Midbrain (tissue), 1 donor: ENCODE measurements at regions not wholly inside any gene's neighbourhood (a gene's known extent, or its start where the extent isn't known, plus 50 kb on each side); places are given as distances from the start of the nearest gene placed in this dataset.
"Not testable (repeated sequence)": the region's sequence is repeated elsewhere in the genome, so short reads cannot be mapped to it uniquely, and the experiment has no call there.

Experiments
- DNase-seq: peaks from one replicate; lab custom pipeline; 2025; lab: John Stamatoyannopoulos, UW

DNA sequence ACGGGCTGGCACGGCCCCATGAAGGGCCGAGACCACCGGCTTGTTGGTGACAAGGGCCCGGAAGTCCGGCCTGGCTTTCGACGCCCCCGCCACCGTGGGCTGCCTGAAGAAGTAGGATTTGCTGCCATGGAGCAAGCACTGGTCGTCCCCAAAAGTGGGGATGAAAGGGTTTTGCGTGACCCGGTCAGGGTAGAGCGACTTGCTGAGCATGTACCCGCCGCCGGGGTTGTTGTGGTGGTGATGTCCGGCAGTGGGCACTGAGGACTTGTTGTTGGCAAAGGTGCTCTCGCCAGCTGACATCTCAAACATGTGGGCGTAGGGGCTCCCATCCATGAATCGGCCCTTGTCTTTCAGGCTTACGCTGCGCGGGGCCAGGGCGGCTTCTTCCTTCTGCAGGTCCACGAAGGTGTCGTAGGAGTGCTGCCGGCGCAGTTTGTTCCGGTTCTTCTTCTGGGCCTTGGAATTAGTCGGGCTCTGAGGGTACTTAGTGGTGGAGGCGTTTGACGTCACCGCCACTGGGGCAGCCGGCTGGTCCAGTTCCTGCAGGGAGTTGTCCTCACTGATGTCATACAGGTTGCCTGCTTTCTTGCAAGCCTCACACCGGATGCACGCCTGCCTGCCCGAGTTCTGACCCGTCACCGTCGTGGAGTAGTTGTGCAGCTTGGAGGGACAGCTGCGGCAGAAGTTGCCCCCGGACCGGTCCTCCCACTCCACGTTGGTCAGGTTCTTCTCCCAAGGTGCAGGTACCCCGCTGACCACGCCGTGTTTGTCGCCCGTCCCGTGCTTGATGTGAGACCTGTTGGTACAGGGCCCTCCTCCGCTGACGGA is 366.6 kb downstream of the EMP1 start:
- DNase-seq: no peak

DNA sequence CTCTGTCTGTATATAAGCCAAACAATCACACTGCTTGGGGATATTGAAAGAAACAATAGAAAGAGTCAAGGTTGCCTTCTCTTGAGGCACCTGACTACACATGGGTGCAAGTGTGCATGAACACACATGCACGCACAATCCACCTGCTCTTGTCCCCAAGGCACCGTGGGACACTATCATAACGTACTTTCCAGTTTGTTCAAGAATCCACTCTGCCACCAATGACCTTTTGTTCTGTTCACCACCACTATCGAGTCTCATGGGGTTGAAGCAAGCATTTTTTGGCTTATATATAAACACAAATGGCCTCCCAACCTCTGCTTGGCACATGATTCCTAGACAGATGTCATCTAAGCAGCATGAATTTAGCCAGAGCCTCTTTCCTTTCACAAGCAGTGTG is 365.4 kb downstream of the EMP1 start:
- DNase-seq: no peak

DNA sequence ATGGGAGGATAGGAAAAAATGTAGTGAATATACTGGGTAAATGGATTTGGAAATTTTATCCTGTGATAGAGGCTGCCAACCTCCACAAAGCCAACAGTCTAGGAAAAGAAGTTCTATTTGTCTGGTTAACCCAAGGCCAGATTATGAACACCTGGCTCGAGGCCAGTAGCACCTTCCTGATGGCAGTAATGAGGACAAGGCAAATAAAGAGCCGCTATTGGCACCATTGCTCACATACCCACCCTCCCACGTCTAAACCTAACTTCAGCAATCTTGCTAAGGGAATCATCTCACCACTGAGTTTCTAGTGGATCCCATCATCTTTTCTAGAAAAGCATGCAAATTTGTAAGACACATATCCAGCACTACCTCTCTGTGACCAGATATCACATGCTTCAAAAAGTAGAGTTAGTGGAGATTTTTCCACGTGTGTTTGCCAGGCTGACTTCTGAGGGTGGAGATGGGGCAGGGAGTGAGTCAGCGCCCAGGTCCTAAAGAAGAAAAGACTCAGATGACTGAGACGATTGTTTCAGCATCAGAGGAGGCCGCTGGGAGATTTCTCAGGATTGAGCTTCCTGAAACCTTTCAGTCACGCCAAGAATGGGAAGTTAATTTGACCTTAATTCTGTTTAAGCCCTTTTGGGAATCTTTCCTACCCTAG is 362.9 kb downstream of the EMP1 start:
- DNase-seq: no peak

DNA sequence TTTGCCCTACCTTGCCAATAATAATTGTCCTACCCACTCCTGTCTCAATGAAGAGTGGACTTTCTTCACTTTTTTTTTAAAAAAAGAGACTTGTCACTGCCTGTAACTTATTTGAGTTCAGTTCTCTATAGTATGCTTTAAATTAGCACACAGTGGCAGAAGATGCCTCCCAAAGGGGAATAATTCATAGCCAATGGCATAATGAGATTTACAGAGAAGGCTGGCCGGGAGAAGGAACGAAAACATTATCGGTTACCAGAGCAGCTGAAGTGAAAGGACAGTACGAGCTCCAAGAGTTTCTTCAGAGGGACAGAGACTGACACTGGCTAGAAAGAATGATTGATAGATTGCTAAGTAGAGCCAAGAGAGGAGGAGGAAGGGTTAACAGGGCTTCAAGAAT is 356.3 kb downstream of the EMP1 start:
- DNase-seq: no peak

DNA sequence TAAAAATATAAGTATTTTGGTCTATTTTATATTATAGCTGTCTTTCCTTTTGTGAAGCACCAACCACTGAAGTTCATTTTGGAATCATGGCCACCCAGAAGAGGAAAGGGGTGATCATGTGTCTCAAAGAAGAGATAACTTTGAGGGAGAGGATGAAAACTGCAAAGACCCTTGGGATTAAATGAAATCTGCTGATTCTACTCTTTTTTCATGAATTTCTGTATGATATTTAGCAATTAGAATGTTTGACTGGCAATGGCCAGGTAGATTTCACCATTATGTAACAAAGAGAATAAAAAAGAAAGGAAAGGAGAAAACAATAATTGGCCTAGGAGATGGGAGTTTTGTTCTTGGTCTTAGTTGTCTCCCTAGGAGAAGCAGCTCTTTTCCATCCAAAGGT is 350.8 kb downstream of the EMP1 start:
- no peak for DNase-seq

DNA sequence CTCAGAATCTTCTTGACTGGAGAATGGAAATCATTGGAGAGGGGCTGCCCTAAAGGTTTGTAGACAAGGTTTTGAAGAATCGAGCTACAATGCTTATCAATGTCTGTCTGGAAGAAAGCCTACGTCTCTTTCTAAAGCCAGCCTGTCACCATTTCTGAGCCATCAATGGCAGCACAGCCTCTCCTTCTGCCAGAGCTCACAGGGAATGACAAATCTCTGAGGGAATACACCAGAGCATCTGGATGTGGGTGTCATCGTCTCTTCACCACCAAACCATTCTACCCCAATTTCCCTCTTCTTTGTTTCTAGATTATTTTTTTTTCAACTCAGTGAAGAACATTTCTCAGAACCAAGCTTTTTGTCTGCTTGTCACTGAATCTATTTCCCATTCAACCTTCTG is 349.7 kb downstream of the EMP1 start:
- no peak for DNase-seq

DNA sequence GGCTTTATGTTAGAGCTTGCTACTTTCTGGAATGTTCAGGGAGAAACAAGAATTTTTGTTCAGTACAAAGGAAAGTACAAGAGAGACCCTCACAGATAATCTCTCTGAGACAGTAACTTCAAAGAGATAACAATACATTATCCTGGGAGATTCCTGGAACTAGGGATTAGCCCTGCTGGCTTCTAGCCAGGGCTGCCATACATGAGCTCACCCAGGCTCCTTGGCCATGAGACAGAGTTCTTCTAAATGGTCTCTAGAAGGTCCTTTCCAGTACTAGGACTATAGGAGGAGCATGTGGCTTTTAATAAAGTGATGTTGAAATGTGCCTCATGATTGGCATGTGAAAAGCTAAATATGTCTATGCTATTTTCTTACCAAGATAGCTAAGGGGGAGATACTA is 342.5 kb downstream of the EMP1 start:
- DNase-seq: no peak

DNA sequence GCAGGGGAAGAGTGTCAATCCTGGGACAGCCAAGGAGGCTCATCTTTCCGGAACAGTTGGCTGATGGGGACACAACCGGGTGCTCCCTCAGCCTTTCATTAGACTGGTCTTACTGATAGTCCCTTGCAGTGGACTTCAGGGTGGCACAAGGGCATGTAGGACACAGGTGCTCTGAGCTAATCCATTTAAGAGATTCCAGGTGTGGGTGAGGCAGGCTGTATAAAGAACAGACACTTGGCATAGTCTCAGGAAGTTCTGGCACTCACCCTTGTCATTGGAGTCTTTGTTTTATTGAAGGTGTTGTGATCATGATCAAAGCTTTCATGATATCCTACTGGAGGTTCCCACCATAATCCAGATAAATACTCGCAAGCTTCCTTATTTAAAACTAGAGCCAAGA is 341.6 kb downstream of the EMP1 start:
- DNase-seq: no peak

DNA sequence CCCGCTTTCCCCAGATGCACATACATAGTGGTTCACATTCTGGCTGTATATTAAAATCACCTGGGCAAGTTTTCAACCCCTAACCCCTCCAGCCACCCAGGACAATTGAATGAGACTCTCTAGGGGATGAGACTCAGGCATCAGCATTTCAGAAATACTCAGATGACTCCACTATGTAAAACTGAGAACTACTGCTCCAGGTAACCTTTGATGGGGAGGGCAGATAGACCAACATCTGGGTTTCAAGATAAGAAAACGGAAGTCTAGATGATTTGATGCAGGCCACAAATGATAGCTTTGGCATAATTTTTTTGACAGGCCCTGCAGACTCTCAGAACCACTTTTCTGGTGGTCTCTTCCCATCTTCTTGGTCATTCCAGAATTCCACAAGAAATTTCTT is 341.1 kb downstream of the EMP1 start:
- no peak for DNase-seq

DNA sequence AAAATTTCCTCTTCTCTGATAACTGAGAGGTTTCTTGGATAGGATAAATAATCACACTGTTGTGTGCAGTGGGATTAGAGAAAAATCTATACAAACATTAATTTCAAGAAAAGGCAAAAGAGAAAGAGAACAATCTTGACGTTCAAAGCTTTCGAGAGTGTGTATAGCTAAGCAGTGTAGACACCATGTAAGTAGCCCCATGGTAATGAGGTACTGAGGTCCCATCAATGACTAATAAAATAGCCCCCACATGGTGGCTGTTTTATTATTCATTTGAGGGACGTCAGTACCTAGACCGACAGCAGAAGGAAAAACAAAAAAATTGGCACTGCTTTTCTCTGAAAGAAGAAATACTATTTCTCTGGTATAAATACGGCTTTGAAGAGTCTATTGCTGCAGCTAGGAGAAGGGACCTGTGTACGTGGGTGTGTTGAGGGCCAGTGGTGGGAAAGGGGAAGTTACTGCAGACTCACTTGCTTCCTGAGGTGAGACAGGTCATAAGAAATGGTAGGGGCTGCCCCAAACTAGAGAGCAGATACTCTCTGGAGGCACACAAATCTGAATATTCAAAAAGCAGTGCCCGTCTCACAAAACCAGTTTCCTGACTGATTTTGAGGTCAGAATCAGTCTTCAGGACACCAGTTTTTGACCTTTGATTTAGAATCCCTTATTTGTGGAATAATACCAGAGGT is 339.8 kb downstream of the EMP1 start:
- DNase-seq: no peak

DNA sequence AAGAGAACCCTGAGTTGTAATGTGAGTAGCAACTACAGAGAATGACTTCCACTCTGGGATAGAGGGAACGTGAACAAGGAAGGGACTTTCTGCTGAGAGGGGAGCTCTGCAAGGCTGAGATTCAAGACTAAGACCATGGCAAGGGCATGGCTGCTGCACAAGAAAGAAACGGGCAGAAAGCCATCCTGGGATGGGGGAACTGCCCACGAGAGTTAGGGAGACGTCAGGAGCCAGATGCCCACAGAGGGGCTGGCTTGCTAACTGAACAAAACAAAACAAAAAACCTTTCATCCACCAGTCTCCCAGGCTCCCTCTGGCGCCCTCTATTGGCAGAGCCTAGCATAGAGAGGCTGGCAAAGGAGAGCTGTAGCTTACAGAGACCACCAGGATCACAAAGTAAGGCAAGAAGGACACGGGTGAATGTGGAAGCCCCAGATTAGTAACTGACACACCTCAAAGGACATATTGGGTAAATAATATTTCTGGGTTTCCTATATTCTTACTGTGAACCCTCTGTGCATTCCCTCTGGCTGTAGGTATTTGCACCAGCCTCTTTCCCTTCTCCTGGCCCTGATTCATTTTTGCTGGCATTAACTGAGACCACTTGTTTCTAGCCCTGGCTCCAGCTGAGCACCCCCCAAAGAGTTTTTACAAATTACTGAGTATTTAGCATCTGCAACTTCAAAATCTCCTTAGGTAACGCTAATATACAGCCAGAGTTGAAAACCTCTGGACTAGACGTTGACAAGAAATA is 338.3 kb downstream of the EMP1 start:
- peak; percentile 81 for DNase-seq

DNA sequence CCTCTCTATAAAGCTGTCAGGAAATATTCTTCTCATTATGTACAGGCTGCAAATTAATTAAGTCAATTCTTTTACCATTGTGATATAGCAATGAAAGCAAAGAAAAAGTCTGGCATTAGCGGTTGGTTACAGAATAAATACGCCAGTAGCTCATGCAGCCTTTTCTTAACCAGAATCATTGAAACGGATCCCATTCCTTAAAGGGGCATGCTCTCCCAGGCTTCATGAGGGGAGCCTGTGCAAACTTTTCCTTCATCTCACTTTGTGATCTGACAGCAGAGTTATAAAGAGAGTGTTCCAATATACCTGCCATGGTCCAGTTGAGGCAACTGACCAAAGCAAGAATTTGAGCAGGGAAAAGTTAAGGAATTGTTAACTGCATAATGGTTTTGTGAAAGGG is 337.7 kb downstream of the EMP1 start:
- DNase-seq: no peak

DNA sequence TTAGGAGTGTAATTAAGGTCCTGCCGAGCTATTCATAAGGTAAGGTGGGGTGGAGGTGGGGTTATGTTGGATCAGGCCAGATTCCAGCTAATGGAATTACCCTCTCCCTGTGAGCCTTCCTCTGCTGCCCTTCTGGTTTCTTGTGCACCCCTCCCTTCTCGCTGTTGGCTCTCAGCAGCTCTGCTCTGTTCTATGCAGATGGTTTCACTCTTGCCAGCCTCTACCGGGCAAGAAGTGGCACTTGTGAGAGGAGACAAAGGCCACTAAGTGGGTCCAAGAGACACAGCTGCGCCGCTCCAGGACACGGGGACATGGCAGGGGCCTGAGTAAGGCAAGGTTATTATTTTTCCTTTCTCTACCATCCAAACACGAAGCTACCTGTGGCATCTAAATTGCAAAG is 334.4 kb downstream of the EMP1 start:
- DNase-seq: peak; percentile 44

DNA sequence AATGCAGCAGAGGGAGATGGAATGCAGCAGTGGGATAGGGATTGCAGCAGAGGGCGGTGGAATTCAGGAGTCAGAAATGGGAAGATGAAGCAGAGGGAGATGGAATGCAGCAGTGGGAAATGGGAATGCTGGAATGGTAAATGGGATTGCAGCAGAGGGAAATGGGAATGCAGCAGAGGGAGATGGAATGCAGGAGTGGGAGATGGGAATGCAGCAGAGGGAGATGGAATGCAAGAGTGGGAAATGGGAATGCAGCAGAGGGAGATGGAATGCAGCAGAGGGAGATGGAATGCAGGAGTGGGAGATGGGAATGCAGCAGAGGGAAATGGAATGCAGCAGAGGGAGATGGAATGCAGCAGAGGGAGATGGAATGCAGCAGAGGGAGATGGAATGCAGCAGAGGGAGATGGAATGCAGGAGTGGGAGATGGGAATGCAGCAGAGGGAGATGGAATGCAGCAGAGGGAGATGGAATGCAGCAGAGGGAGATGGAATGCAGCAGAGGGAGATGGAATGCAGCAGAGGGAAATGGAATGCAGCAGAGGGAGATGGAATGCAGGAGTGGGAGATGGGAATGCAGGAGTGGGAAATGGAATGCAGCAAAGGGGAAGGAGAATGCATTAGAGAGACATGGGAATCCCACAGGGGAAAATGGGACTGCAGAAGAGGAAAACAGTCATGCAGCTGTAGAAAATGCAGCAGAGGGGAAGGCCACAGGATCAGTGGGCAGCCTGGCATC is 329.8 kb downstream of the EMP1 start:
- DNase-seq: not testable (repeated sequence)

DNA sequence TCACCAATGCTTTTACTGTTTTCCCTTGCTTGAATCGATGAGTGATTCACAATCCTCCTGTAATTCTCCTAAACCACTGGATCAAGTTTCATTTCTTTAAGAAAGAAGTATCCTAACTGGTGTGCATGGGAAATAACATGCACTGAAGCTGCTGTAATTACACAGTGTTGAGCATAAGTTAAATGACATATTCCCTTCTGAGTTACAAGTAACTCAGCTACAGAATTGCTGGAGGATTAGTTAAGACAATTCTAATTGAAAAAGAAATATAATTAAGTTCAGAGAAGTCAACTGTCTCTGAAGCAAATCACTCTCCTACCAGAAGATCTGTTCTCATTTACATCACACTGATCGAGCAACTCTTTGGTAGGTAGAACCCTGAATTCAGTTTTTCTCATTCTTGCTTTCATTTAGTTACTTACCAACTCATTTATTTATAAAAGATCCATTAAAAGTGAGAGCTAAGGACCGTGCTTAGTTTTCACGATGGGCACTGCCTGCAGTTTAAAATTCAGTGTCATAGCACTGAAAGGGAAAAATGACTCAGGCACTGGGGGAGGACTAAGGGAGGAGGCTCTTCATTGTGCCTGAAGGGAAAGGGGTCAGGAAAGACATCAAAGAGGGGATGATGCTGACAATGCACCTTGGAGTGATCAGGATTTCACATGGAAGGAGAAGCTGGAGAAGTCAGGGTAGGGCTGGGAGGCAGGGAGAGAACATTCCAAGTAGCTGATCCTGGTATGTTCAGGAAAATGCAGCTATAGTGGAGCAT is 327.2 kb downstream of the EMP1 start:
- no peak for DNase-seq

DNA sequence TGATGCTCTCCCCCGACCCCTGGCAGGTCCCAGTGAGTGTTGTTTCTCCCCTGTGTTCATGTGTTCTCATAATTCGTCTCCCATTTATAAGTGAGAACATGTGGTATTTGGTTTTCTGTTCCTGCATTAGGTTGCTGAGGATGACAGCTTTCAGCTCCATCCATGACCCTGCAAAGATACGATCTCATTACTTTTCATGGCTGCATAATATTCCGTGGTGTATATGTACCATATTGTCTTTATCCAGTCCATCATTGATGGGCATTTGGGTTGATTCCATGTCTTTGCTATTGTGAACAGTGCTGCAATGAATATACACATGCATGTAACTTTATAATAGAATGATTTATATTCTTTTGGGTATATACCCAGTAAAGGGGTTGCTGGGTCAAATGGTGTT is 321.5 kb downstream of the EMP1 start:
- not testable (repeated sequence) for DNase-seq

DNA sequence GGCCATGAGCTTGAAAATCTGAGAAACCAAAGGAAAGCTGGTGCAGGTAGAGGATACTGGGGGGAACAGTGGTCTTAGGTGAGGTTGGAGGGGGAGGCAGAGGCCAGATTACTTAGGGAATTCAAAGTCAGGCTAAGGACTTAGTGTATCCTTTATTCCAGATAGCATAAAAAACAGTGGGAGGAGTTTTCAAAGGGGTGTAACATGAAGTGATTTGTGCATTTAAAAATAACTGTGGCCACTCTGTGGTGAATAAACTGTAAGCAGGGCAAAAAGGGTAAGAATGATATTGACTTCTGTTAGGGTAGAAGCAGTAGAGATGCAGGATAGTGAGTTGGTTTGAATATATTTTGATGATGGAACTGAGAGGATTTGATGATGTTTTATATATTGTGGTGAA is 313.2 kb downstream of the EMP1 start:
- no peak for DNase-seq

DNA sequence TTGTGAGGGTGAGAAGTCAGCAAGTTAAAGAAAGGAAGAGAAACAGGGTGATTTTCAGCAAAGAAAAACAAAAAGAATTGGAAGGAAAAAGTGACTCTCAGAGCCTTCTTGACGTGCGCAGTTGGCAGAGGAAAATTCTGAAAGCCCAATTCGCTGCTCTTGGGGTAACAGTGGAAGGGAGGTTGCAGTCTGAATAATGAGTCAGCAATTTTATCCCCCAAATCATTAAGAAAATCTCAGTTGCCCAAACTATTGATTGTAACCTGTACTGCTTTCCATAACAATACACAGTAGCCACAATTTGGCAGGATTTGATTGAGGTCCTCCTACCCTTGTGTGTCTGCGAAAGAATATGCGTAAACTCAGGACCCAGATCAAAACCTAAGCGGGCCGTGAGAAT is 309.1 kb downstream of the EMP1 start:
- no peak for DNase-seq

DNA sequence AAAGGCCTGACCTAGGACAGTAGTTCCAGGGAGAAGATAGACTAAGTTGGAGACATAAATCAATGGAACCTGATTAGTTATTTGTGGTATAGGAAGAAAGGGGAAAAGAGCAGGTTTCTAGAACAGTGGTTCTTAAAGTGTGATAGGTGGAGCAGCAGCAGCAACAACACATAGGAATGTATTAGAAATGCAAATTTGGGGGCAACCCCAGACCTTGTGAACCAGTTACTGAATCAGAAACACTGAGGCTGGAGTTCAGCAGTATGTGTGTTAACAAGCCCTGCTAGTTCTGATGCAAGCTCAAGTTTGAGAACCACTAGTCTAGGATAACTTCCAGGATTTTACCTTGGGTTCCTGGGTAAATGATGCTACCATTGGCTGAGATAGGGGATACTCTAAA is 308.7 kb downstream of the EMP1 start:
- no peak for DNase-seq

DNA sequence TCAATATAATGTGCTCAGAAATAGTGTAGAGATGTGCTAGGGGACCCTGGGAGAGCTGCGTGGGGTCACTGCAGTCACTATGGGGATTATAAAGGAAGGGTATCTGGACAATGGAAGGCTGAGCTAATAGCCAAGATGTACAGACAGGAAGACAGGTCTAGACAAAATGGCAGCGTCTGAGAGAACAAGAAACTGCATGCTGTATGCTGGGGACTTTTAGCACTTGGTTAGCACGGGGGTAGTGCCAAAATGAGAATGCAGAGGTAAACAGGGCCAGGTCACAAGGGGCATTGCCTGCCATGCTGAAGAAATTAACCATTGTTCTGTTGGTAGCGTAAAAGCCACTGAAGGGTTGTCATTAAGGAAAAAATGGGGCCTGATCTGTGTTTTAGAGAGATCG is 308.2 kb downstream of the EMP1 start:
- DNase-seq: no peak

DNA sequence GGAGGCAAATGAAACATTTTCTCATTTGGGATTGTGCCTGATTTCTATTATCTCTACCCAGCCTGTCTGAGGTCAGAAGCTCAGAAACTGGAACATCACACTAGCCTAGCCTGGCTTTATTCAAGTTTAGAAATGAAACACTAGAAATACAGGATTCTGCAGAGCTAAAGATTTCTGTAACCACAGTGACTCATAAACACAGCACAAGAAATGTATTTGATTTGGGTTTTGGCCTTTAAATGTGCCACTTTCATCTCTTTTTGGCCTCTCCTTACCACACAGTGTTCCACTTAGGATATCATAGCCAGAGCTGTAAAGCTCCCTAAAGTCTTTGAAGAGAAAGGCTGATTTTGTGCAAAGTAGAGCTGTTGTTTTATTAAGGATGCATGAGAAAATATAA is 307.5 kb downstream of the EMP1 start:
- no peak for DNase-seq
